C4-2B (cell line): ENCODE measurements at regions not wholly inside any gene's neighbourhood (a gene's known extent, or its start where the extent isn't known, plus 50 kb on each side); places are given as distances from the start of the nearest gene placed in this dataset.

Experiments
- H3K27ac ChIP-seq: fragments of 450-650 bp; 2 replicates; pipeline ENCODE4 v1.5.1; 2017
- CTCF ChIP-seq: fragments of 450-650 bp; conservative IDR thresholded peaks from 2 replicates; pipeline ENCODE4 v1.5.1; 2017; ENCODE audit warnings: mild to moderate bottlenecking
- ZFX ChIP-seq: fragments of 450-650 bp; IDR thresholded peaks from 2 replicates; pipeline ENCODE4 v1.6.1; 2017

- no peak overlapping the region for H3K27ac ChIP-seq
- TF ChIP-seq ZFX (no peak), CTCF (no peak)
Observed at GRCh38 chr2:107160640-107161239, 274.8 kb upstream of the ST6GAL2 start.

- TF ChIP-seq CTCF (no peak), ZFX (no peak)
- no peak overlapping the region for H3K27ac ChIP-seq
Observed at GRCh38 chr2:107168141-107168540, 282.2 kb upstream of the ST6GAL2 start.

GRCh38 chr2:107174171-107174570 lies 288.2 kb upstream of the ST6GAL2 start:
- TF ChIP-seq CTCF (no peak), ZFX (no peak)

GRCh38 chr2:107182981-107183380 lies 297.0 kb upstream of the ST6GAL2 start:
- H3K27ac ChIP-seq: no peak overlapping the region
- TF ChIP-seq CTCF (no peak), ZFX (no peak)

More at GRCh38 chr2:107174171-107174570, 288.2 kb upstream of the ST6GAL2 start:
- H3K27ac ChIP-seq: no peak overlapping the region

- TF ChIP-seq CTCF: no peak
- no peak for TF ChIP-seq ZFX
- no peak overlapping the region for H3K27ac ChIP-seq
Observed at GRCh38 chr2:107187870-107188269, 301.9 kb upstream of the ST6GAL2 start.

- no peak overlapping the region for H3K27ac ChIP-seq
- TF ChIP-seq CTCF (no peak), ZFX (no peak)
Observed at GRCh38 chr2:107195631-107196030, 309.7 kb upstream of the ST6GAL2 start.

GRCh38 chr2:107197594-107198294 lies 311.8 kb upstream of the ST6GAL2 start:
- H3K27ac ChIP-seq: no peak overlapping the region
- no peak for TF ChIP-seq ZFX
- TF ChIP-seq CTCF: no peak
